HEK293 (cell line): ENCODE measurements at regions not wholly inside any gene's neighbourhood (a gene's known extent, or its start where the extent isn't known, plus 50 kb on each side); places are given as distances from the start of the nearest gene placed in this dataset.

Source experiments
- CTCF ChIA-PET: fragments of 350-600 bp; formaldehyde crosslinking; extraction: SDS; loops from one replicate; lab custom pipeline; 2021; ENCODE audit warnings: antibody characterized with exemption; lab: Yijun Ruan, JAX
- POLR2A ChIA-PET: fragments of 300-600 bp; formaldehyde crosslinking; extraction: SDS; loops from one replicate; lab custom pipeline; 2020; ENCODE audit warnings: antibody characterized with exemption, inconsistent platforms; lab: Yijun Ruan, JAX
- H3K27ac ChIP-seq: fragments of 200-500 bp; sonication (Bioruptor generic); 2 replicates; pipeline ENCODE4 v1.5.1; 2014; ENCODE audit warnings: low read depth, low read length, control low read depth, inconsistent platforms; ENCODE audit errors: extremely low read depth
- H3K36me3 ChIP-seq, 2 experiments: fragments of 200-500 bp in 1 of 2; sonication (Bioruptor generic) in 1 of 2; 1 replicate in 1 of 2; 2 replicates in 1 of 2; pipeline ENCODE4 v1.5.1; 2014 to 2017; ENCODE audit warnings: inconsistent platforms in 2 of 2, low read length in 2 of 2; ENCODE audit not compliant: control insufficient read depth in 2 of 2, insufficient read depth in 1 of 2
- H3K4me1 ChIP-seq: fragments of 200-500 bp; sonication (Bioruptor generic); 2 replicates; pipeline ENCODE4 v1.5.1; 2014; ENCODE audit warnings: mild to moderate bottlenecking, low read length, inconsistent platforms; ENCODE audit not compliant: control insufficient read depth, insufficient read depth
- H3K4me3 ChIP-seq: 2 replicates; pipeline ENCODE4 v1.5.1; 2011; ENCODE audit warnings: low read depth, mild to moderate bottlenecking, control low read depth, low read length, moderate library complexity
- H3K9me3 ChIP-seq: fragments of 200-500 bp; sonication (Bioruptor generic); 2 replicates; pipeline ENCODE4 v1.5.1; 2014; ENCODE audit warnings: low read depth, low read length, inconsistent platforms; ENCODE audit not compliant: control insufficient read depth, insufficient read depth
- BCL6B ChIP-seq: fragments of 450-650 bp; formaldehyde crosslinking; IDR thresholded peaks from 2 replicates; pipeline ENCODE4 v1.5.1; 2017; ENCODE audit warnings: missing biosample characterization, missing genetic modification characterization
- KLF10 ChIP-seq: fragments of 450-650 bp; IDR thresholded peaks from 2 replicates; pipeline ENCODE4 v1.5.1; 2018; ENCODE audit warnings: missing biosample characterization, mild to moderate bottlenecking, missing genetic modification characterization
- REST ChIP-seq: fragments of 450-650 bp; formaldehyde crosslinking; IDR thresholded peaks from 2 replicates; pipeline ENCODE4 v1.5.1; 2016; ENCODE audit warnings: missing biosample characterization, missing genetic modification characterization
- ZNF132 ChIP-seq: fragments of 450-650 bp; formaldehyde crosslinking; IDR thresholded peaks from 2 replicates; pipeline ENCODE4 v1.5.1; 2017; ENCODE audit warnings: missing biosample characterization, missing genetic modification characterization, borderline replicate concordance
- ZNF133 ChIP-seq: fragments of 450-650 bp; formaldehyde crosslinking; IDR thresholded peaks from 2 replicates; pipeline ENCODE4 v1.5.1; 2016; ENCODE audit warnings: missing biosample characterization, missing genetic modification characterization
- ZNF2 ChIP-seq: fragments of 450-650 bp; formaldehyde crosslinking; IDR thresholded peaks from 2 replicates; pipeline ENCODE4 v1.5.1; 2016; ENCODE audit warnings: missing biosample characterization, missing genetic modification characterization
- ZNF211 ChIP-seq: fragments of 450-650 bp; formaldehyde crosslinking; IDR thresholded peaks from 2 replicates; pipeline ENCODE4 v1.5.1; 2016; ENCODE audit warnings: low read depth, missing biosample characterization, missing genetic modification characterization
- ZNF214 ChIP-seq: fragments of 450-650 bp; formaldehyde crosslinking; IDR thresholded peaks from 2 replicates; pipeline ENCODE4 v1.5.1; 2017; ENCODE audit warnings: missing biosample characterization, mild to moderate bottlenecking, missing genetic modification characterization, borderline replicate concordance
- ZNF248 ChIP-seq: fragments of 450-650 bp; formaldehyde crosslinking; IDR thresholded peaks from 2 replicates; pipeline ENCODE4 v1.5.1; 2017; ENCODE audit warnings: missing biosample characterization, missing genetic modification characterization
- ZNF266 ChIP-seq: fragments of 450-650 bp; formaldehyde crosslinking; IDR thresholded peaks from 2 replicates; pipeline ENCODE4 v1.5.1; 2016; ENCODE audit warnings: missing biosample characterization, missing genetic modification characterization, low read depth
- ZNF292 ChIP-seq: fragments of 450-650 bp; formaldehyde crosslinking; IDR thresholded peaks from 2 replicates; pipeline ENCODE4 v1.5.1; 2016; ENCODE audit warnings: low read depth, missing biosample characterization, missing genetic modification characterization, borderline replicate concordance
- ZNF433 ChIP-seq: fragments of 450-650 bp; formaldehyde crosslinking; IDR thresholded peaks from 2 replicates; pipeline ENCODE4 v1.5.1; 2016; ENCODE audit warnings: missing biosample characterization, missing genetic modification characterization, low read depth
- ZNF585B ChIP-seq: fragments of 450-650 bp; formaldehyde crosslinking; IDR thresholded peaks from 2 replicates; pipeline ENCODE4 v1.5.1; 2016; ENCODE audit warnings: missing biosample characterization, missing genetic modification characterization
- ZNF623 ChIP-seq: fragments of 450-650 bp; formaldehyde crosslinking; IDR thresholded peaks from 2 replicates; pipeline ENCODE4 v1.5.1; 2016; ENCODE audit warnings: missing biosample characterization, missing genetic modification characterization
- ZNF664 ChIP-seq: fragments of 450-650 bp; formaldehyde crosslinking; IDR thresholded peaks from 2 replicates; pipeline ENCODE4 v1.5.1; 2016; ENCODE audit warnings: missing biosample characterization, missing genetic modification characterization

- Histone ChIP-seq H3K4me1 (no peaks in the 10 kb centered on the region), H3K36me3 (no peaks in the 10 kb centered on the region), H3K9me3 (no peaks in the 10 kb centered on the region), H3K4me3 (no peak overlapping the region), H3K27ac (no peak overlapping the region)
- ChIA-PET POLR2A (no interaction called here), CTCF (interaction anchor here (0.6 kb wide), 1 partner anchor 110 kb away, joined by 4 read pairs; no protein-coding TSS in a partner anchor)
- no peak for TF ChIP-seq ZNF292 (tag by site-specific recombination)
- TF ChIP-seq ZNF266 (tag by site-specific recombination): no peak
Observed at GRCh38 chr14:71214241-71214640, 307.0 kb downstream of the PCNX1 start.

- H3K4me1 ChIP-seq: no peaks in the 10 kb centered on the region
- ChIA-PET POLR2A (no interaction called here), CTCF (interaction anchor here (0.9 kb wide), 1 partner anchor 9 kb away, joined by 3 read pairs; no protein-coding TSS in a partner anchor)
- H3K36me3 ChIP-seq: no peaks in the 10 kb centered on the region
- TF ChIP-seq ZNF132 (no peak), ZNF133 (tag by site-specific recombination) (no peak), ZNF214 (tag by site-specific recombination) (no peak), KLF10 (tag by site-specific recombination) (no peak), ZNF664 (tag by site-specific recombination) (no peak), ZNF623 (tag by site-specific recombination) (no peak), REST (tag by site-specific recombination) (no peak), ZNF433 (tag by site-specific recombination) (no peak), ZNF248 (tag by site-specific recombination) (no peak), BCL6B (tag by site-specific recombination) (no peak)
- no peak overlapping the region for H3K27ac ChIP-seq
- H3K9me3 ChIP-seq: no peaks in the 10 kb centered on the region
- H3K4me3 ChIP-seq: no peak overlapping the region
Observed at GRCh38 chr14:71220462-71220861, 313.2 kb downstream of the PCNX1 start.

GRCh38 chr14:71221119-71221518 is 313.9 kb downstream of the PCNX1 start:
- Histone ChIP-seq H3K4me1 (no peaks in the 10 kb centered on the region), H3K36me3 (no peaks in the 10 kb centered on the region), H3K4me3 (no peak overlapping the region), H3K9me3 (no peaks in the 10 kb centered on the region), H3K27ac (no peak overlapping the region)
- POLR2A ChIA-PET: no interaction called here
- CTCF ChIA-PET: interaction anchor here (0.9 kb wide), 1 partner anchor 10 kb away, joined by 3 read pairs; no protein-coding TSS in a partner anchor
- no peak for TF ChIP-seq ZNF2 (tag by site-specific recombination)
- no peak for TF ChIP-seq ZNF585B (tag by site-specific recombination)
- TF ChIP-seq ZNF211 (tag by site-specific recombination): no peak
- no peak for TF ChIP-seq ZNF664 (tag by site-specific recombination)
